HG03196 (cell line): ENCODE measurements at regions not wholly inside any gene's neighbourhood (a gene's known extent, or its start where the extent isn't known, plus 50 kb on each side); places are given as distances from the start of the nearest gene placed in this dataset.

Experiments
- ATAC-seq: cut with Tn5 transposase; IDR thresholded peaks from one replicate; pipeline ENCODE4 v1.9.1; 2021; ENCODE audit not compliant: unreplicated experiment

GRCh38 chr10:29105516-29106215, 183.2 kb upstream of the LYZL1 start:
- ATAC-seq, result no peak

GRCh38 chr10:29106287-29106686, 182.6 kb upstream of the LYZL1 start:
- no peak for ATAC-seq

- ATAC-seq, result no peak
Measured at GRCh38 chr10:29107866-29108498, 180.9 kb upstream of the LYZL1 start.

DNA sequence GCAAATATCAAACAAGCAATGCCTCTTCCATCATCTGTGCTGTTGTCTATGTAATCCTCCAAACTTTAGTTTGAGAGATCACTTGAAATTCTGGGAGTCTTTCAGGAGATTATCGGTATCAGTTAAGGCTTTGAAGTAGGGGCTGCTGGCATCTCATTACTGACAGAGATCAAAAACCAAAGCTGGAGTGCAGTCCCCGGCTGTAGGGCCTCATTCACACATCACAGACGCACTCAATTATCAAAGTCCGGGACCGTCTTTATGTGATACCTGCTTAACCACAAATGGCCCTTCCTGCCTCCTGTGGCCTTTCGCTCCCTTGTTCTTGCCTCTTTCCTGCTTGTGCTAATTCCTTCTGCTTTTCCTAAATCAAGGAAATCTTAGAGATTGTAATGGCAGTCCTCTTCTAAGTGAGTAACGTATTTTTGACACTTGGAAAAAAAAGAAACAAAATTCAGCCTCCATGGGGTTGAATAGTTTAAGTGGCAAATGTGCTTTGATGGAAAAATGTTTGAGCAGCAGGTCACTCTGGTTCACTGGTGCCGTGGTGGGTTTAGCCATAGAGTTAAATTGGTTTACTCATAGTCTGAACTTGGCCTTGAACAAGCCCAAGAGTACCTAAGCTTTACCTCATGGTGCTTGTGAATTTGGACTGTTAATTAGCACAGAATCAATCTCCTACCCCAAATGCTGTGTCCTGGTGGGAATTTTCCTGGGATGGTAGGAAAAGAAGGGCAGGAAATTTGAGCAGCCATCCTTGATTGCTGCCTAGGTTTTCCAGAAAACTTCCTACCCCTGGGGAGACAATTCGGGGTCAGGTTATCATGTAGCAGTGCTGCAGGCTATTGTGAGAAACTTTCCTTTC, 178.9 kb upstream of the LYZL1 start:
- no peak for ATAC-seq

DNA sequence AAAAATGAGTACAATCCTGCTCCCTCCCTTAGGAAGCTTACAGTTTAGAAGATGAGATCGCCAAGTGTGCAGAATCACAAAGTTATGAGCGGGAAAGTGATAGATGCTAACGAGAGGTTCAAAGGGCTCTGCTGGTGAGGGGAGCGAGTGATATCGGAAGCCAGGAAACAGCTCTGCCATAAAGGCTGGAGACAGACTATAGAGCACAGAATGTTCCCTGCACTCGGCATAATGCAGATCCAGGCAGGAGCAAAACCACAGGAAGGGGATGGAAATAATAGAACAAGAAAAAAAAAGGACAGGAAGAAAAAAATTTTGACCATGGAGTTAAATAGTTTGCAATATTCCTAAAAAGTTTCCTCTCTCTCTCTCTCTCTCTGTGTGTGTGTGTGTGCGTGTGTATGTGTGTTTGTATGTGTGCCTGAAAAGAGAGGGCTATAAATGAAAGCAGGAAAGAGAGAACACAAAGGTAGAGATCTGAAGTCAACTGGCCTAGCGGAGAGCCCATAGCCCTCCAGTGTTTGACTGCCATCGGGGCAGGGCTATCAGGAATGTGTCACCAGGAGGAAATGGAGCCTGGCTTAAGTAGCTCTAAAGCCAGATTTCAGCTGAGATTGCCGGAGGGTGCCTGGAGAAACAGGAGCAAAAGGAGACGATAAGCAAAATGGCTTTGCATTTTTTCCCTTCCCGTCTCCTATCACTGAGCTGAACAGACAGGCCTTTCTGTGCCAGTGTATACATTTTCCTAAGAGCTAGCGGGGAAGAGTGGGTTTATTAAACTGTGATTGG, 175.8 kb upstream of the LYZL1 start:
- ATAC-seq, result no peak

GRCh38 chr10:29113616-29113945, 175.3 kb upstream of the LYZL1 start:
- ATAC-seq, result no peak

DNA sequence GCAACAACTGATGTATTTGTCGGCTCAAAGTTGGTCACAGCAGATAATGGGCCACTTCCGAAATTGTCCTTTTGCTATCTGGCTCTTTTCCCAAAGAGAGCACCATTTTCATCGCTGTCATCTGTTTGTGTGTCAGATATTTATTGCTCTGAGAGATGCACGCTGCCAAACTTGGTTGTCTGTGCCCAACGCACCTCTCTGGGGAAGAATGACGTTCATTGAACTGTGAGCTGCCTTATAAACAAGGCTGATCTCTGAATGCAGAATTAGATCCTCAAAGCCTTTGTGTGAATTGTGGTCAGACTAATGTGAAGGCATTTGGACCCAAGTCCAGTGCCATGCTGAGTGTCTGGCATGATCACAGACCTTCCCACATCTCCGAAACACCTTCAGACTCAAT, 174.7 kb upstream of the LYZL1 start:
- ATAC-seq, result no peak

DNA sequence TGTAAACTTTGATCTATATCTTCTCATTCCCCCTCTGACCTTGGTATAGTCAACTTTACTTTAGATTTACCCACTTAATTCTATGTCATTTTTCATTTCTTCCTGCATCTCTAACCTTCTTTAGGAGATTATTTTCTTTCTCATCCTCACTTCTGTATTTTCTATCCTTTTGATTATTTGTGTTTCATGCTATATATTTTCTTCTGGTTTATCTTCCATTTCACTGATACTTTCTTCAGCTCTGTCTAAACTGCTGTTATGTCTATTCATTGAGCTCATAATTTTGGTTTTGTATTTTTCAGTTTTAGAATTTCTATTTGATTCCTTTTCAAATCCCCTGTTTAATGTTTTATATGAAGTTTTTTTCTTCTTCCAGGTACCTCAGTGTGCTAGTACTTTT, 171.1 kb upstream of the LYZL1 start:
- no peak for ATAC-seq

GRCh38 chr10:29119374-29119773, 169.5 kb upstream of the LYZL1 start:
- no peak for ATAC-seq

DNA sequence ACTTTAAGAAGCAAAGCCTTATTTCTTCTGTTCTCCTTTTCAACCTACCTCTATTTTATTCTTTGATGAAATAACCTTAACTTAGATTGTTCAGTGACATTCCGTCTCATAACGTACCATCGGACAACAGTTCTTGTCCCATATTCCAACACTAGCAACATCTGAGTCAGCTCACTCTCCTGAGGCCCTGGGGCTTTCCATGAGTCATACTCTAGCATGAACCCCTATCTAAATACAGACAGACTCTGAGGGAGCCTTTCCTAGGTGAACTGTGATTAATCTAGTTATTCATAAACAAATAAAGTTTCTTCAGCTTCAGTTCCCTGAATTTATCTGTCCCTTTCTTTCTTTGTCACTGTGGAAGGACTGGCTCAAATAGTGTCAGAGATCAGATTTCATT, 168.7 kb upstream of the LYZL1 start:
- ATAC-seq, result no peak

DNA sequence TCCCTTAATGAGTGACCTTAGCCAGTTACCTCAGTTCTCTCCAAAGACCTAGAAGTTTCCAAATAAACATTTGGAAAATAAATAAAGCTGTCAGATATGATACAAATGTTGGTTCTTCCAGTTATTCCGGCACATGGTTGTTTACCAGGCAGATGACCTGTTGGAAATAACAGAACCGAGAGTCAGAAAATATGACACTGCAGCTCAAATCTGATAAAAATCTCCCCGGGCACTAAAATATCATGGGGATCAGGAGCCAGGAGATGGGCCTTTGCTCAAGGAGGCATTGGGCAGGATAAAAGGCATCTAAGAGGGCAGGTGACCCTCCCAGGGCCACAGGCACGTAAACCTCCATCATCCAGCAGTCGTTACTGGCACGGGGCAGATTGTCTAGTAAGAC, 164.0 kb upstream of the LYZL1 start:
- no peak for ATAC-seq

GRCh38 chr10:29127037-29127700, 161.7 kb upstream of the LYZL1 start:
- ATAC-seq, result no peak

DNA sequence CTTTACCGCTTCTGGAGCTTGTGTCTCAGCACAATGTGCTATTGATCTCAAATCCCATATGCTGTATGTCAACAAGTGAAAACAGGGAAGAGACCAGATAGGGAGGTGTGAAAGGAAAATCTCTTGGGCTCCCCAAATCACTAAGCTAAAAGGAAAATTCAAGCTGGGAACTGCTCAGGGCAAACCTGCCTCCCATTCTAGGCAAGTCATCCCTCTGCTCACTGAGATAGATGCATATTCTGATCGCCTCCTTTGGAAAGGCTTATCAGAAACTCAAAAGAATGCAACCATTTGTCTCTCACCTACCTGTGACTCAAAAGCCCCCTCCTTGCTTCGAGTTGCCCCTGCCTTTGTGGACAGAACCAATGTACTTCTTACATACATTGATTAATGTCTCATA, 161.1 kb upstream of the LYZL1 start:
- ATAC-seq, result no peak

DNA sequence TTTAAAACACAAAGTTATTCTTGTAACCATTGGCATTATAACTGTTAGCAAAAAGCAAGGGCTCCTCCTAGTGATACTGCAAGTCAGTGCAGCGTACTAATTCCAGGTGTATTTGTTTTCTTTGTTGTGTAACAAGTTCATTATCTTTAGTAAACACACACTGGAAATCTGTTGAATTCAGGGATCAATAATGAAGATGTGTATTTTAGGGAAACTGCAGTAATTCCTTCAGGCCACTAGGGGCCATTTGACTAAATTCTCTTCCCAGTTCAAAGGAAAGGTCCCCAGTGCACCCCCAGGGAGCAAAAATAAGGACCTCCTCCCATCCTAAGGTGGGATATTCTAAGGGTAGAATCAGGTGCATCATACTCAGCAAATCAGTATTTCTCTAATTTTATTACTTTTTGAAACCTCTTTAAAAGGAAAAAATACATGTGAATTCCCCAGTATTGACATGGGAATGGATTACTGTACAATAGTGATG, 158.6 kb upstream of the LYZL1 start:
- no peak for ATAC-seq

- ATAC-seq, result no peak
Measured at GRCh38 chr10:29131952-29132547, 156.8 kb upstream of the LYZL1 start.

GRCh38 chr10:29132551-29133111, 156.2 kb upstream of the LYZL1 start:
- no peak for ATAC-seq

GRCh38 chr10:29135337-29135736, 153.5 kb upstream of the LYZL1 start:
- ATAC-seq, result no peak

DNA sequence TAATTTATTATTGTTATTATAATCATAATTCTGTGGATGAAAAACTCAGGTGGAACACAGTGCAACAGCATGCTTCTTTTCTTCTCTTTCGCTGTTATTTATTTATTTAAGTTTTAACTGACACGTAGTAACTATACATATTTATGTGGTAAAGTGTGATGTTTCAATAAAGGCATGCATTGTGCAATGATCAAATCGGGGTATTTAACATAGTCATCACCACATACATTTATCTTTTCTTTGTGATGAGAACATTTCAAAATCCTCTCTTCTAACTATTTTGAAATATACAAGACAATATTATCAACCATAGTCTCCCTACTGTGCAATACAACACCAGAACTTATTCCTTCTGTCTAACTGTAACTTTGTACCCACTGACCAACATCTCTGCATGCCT, 152.5 kb upstream of the LYZL1 start:
- ATAC-seq, result no peak

DNA sequence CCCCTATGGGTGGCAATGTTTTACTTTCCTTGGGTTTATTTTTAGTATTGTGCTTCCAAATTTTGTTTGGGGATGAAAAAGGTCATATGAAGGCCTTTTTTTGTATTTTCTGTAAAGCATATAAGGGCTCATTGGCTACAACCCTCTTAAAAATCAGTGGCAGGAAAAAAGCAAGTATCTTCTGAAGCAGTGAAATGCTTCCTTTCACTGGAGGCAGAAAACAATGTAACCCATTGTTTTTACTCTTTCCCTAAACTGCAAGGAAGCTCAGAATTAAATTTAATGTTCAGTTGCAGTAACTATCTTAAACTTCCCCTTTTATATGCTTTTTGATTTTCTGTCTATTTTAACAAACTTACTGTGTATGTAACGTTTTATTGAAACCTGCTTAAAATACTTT, 148.7 kb upstream of the LYZL1 start:
- no peak for ATAC-seq

DNA sequence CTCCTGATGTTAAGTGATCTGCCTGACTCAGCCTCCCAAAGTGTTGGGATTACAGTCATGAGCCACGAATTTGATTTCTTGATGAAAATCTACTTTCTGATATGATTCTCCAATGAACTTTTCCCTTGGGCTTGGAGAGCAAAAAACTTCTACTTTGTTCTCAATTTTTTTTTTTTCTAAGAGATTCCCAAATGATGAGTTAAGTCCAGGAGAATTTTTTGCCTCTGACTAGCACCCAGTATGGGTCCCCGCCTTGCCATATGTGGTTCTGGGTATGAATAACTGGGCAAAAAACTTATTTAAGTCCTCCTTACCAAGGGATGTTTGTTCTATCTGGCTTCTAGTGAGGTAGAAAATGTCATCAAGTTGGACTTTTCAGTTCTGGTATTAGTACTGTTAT, 147.9 kb upstream of the LYZL1 start:
- ATAC-seq, result no peak
